Mesendoderm (in vitro differentiated cells): ENCODE measurements at regions not wholly inside any gene's neighbourhood (a gene's known extent, or its start where the extent isn't known, plus 50 kb on each side); places are given as distances from the start of the nearest gene placed in this dataset.
"Not testable (repeated sequence)": the region's sequence is repeated elsewhere in the genome, so short reads cannot be mapped to it uniquely, and the experiment has no call there.

Experiments
- DNase-seq: peaks from one replicate; pipeline ENCODE4 v3.0.0; 2013
- H2AK5ac ChIP-seq: 2 replicates; pipeline ENCODE4 v1.6.1; 2013; ENCODE audit warnings: low read length, inconsistent platforms
- H2BK120ac ChIP-seq: 2 replicates; pipeline ENCODE4 v1.6.1; 2013; ENCODE audit warnings: low read depth, mild to moderate bottlenecking, low read length, moderate library complexity, mixed read lengths
- H2BK15ac ChIP-seq: replicated peaks from 2 replicates; pipeline ENCODE4 v1.6.1; 2013; ENCODE audit warnings: low read depth, mild to moderate bottlenecking, moderate library complexity
- H2BK5ac ChIP-seq: 2 replicates; pipeline ENCODE4 v1.6.1; 2013; ENCODE audit warnings: low read length, inconsistent platforms
- H3K18ac ChIP-seq: 2 replicates; pipeline ENCODE4 v1.6.1; 2013; ENCODE audit warnings: mild to moderate bottlenecking, low read length, mixed read lengths
- H3K23ac ChIP-seq: one replicate; pipeline ENCODE4 v1.6.1; 2013; ENCODE audit warnings: low read length
- H3K27ac ChIP-seq: 2 replicates; pipeline ENCODE4 v1.5.1; 2013; ENCODE audit warnings: low read depth, mild to moderate bottlenecking, inconsistent platforms, low read length, moderate library complexity
- H3K27me3 ChIP-seq: 2 replicates; pipeline ENCODE4 v1.6.1; 2013; ENCODE audit warnings: low read length, control low read depth, mild to moderate bottlenecking, inconsistent platforms; ENCODE audit not compliant: insufficient read depth, poor library complexity
- H3K36me3 ChIP-seq: 2 replicates; pipeline ENCODE4 v1.6.1; 2013; ENCODE audit warnings: low read length, inconsistent platforms; ENCODE audit not compliant: control insufficient read depth, insufficient read depth
- H3K4ac ChIP-seq: one replicate; pipeline ENCODE4 v1.6.1; 2013; ENCODE audit warnings: low read depth, mild to moderate bottlenecking, low read length, moderate library complexity
- H3K4me1 ChIP-seq: 2 replicates; pipeline ENCODE4 v1.6.1; 2013; ENCODE audit warnings: low read depth, low read length, inconsistent platforms; ENCODE audit not compliant: control insufficient read depth
- H3K4me2 ChIP-seq: 2 replicates; pipeline ENCODE4 v1.6.1; 2013; ENCODE audit warnings: low read length
- H3K4me3 ChIP-seq: 2 replicates; pipeline ENCODE4 v1.5.1; 2013; ENCODE audit warnings: mild to moderate bottlenecking, low read length
- H3K56ac ChIP-seq: one replicate; pipeline ENCODE4 v1.6.1; 2013; ENCODE audit warnings: low read length
- H3K79me1 ChIP-seq: 2 replicates; pipeline ENCODE4 v1.6.1; 2013; ENCODE audit warnings: low read length, inconsistent platforms
- H3K79me2 ChIP-seq: 2 replicates; pipeline ENCODE4 v1.6.1; 2013; ENCODE audit warnings: mild to moderate bottlenecking, low read length; ENCODE audit not compliant: control insufficient read depth, insufficient read depth
- H3K9ac ChIP-seq: 2 replicates; pipeline ENCODE4 v1.6.1; 2013; ENCODE audit warnings: low read length, inconsistent platforms
- H4K5ac ChIP-seq: one replicate; pipeline ENCODE4 v1.6.1; 2013; ENCODE audit warnings: low read length
- H4K8ac ChIP-seq: one replicate; pipeline ENCODE4 v1.6.1; 2013; ENCODE audit warnings: low read depth, mild to moderate bottlenecking, control low read depth, low read length, moderate library complexity
- WGBS: extraction: QIAGEN DNeasy Blood & Tissue Kit; methylation state at CpG from one replicate; pipeline ENCODE4 v1.1.7; 2013; ENCODE audit warnings: low lambda C conversion rate, missing lambda C conversion rate; ENCODE audit not compliant: insufficient coverage; ENCODE audit errors: extremely low coverage; 5-methylcytosine and 5-hydroxymethylcytosine counted together

DNA sequence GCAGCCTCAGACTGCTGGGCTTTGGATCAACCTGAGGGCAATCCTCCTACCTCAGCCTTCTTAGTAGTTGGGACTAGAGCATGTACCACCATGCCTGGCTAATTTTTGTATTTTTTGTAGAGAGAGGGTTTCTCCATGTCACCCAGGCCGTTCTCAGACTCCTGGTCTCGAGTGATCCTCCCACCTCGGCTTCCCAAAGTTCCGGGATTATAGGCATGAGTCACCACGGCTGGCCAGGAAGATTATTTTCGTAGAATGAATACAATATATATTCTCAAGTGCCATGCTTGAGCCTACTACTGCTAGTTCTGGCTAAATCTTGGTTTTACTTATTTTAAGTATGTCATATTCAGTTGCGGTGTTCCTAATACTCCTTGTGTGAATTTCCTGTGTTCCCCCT lies 88.2 kb upstream of the CLINT1 start:
- no peak overlapping the region for H3K56ac ChIP-seq
- H3K27ac ChIP-seq, result no peak overlapping the region

DNA sequence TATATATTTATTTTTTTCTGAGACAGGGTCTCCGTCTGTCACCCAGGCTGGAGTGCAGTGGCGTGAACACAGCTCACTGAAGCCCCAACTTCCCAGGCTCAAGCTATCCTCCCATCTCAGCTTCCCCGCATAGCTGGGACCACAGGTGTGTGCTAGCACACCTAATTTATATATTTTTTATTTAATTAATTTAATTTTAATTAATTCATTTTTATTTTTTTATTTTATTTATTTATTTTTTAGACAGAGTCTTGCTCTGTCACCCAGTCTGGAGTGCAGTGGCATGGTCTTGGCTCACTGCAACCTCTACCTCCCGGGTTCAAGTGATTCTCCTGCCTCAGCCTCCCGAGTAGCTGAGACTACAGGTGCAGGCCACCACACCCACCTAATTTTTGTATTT lies 86.9 kb upstream of the CLINT1 start:
- not testable (repeated sequence) for H3K79me1 ChIP-seq, H2BK15ac ChIP-seq, H2BK5ac ChIP-seq, H2AK5ac ChIP-seq, H3K36me3 ChIP-seq, H3K27me3 ChIP-seq, H4K8ac ChIP-seq, H3K4me2 ChIP-seq, H3K9ac ChIP-seq, H3K56ac ChIP-seq, H3K4me3 ChIP-seq, H2BK120ac ChIP-seq, H3K23ac ChIP-seq, H3K79me2 ChIP-seq, DNase-seq, H3K18ac ChIP-seq, H3K27ac ChIP-seq, H4K5ac ChIP-seq
- Histone ChIP-seq H3K4ac (peak overlapping the region; percentile 36), H3K4me1 (peaks cover 15% of the 10 kb centered on the region)
- no CpG with 5 or more reads among the region's 5 CpGs for WGBS

More for the DNA sequence above, 88.2 kb upstream of the CLINT1 start:
- no peaks in the 10 kb centered on the region for H3K27me3 ChIP-seq
- H3K4me1 ChIP-seq, result peaks cover 15% of the 10 kb centered on the region
- H3K4me2 ChIP-seq, result no peak overlapping the region
- no peak overlapping the region for H3K23ac ChIP-seq
- H3K4me3 ChIP-seq, result no peak overlapping the region
- no peaks in the 10 kb centered on the region for H3K79me1 ChIP-seq
- peak; percentile 57 for DNase-seq
- H3K4ac ChIP-seq, result no peak overlapping the region
- H3K9ac ChIP-seq, result no peak overlapping the region
- H4K5ac ChIP-seq, result no peak overlapping the region
- no CpG with 5 or more reads among the region's 7 CpGs for WGBS
- H2BK15ac ChIP-seq, result no peak overlapping the region
- no peak overlapping the region for H2AK5ac ChIP-seq
- no peaks in the 10 kb centered on the region for H3K36me3 ChIP-seq
- no peak overlapping the region for H4K8ac ChIP-seq
- peak overlapping the region; percentile 39 for H3K18ac ChIP-seq
- peak overlapping the region; percentile 27 for H2BK5ac ChIP-seq
- H2BK120ac ChIP-seq, result no peak overlapping the region
- H3K79me2 ChIP-seq, result no peaks in the 10 kb centered on the region

DNA sequence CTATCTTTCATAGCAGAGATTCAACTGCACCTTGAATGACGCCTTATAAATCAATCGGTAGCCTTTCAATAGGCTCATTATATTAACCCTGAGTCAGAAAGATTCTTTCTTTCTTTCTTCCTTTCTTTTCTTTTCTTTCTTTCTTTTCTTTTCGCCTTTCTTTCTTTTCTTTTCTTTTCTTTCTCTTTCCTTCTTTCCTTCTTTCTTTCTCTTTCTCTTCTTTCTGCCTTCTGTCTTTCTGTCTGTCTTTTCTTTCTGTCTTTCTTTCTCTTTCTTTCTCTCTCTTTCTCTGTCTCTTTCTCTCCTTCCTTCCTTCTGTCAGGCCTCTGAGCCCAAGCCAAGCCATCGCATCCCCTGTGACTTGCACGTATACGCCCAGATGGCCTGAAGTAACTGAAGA lies 86.0 kb upstream of the CLINT1 start:
- Histone ChIP-seq H4K5ac (no peak overlapping the region), H2BK120ac (no peak overlapping the region), H3K4ac (no peak overlapping the region), H3K4me2 (no peak overlapping the region), H3K27me3 (no peaks in the 10 kb centered on the region), H2BK5ac (no peak overlapping the region), H3K23ac (no peak overlapping the region), H3K56ac (no peak overlapping the region), H3K9ac (no peak overlapping the region), H3K4me3 (no peak overlapping the region), H2AK5ac (no peak overlapping the region), H3K27ac (no peak overlapping the region), H2BK15ac (no peak overlapping the region), H3K18ac (no peak overlapping the region), H3K4me1 (peaks cover 15% of the 10 kb centered on the region), H3K36me3 (no peaks in the 10 kb centered on the region), H3K79me2 (no peaks in the 10 kb centered on the region), H4K8ac (no peak overlapping the region), H3K79me1 (no peaks in the 10 kb centered on the region)
- WGBS, result no CpG with 5 or more reads among the region's 6 CpGs
- DNase-seq, result no peak

DNA sequence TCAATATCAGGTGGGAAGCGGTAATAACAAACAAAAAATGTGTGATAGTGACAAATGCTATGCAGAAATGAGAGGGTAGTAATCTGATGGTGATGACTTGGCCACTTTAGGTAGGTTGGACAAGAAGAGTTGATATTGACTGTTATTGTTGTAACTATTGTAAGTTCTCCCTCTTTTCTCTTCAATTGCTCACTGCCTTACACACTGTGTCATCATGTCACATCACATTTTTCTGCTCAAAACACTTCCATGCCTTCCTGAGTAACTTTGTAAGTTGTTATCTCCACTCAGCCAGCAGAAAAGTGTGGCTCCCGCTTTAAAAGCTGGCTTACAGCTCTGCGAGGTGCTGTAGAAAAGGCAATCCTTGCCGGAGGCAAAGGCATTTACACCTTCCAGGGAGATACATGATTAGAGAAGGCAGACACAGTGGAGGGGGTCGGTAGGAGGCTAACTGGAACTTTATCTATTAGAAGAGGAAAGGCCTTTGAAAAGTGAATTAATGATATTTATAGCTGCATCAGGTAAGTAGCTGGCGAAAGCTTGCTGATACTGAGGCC lies 85.2 kb upstream of the CLINT1 start:
- Histone ChIP-seq H3K4me1 (peaks cover 15% of the 10 kb centered on the region), H4K8ac (no peak overlapping the region), H3K9ac (no peak overlapping the region), H3K4me2 (no peak overlapping the region), H2AK5ac (no peak overlapping the region), H4K5ac (no peak overlapping the region), H2BK15ac (no peak overlapping the region), H3K23ac (no peak overlapping the region), H2BK120ac (no peak overlapping the region), H2BK5ac (no peak overlapping the region), H3K4me3 (no peak overlapping the region), H3K56ac (no peak overlapping the region), H3K27ac (peak overlapping the region; percentile 35), H3K36me3 (no peaks in the 10 kb centered on the region), H3K18ac (no peak overlapping the region), H3K27me3 (no peaks in the 10 kb centered on the region), H3K79me1 (no peaks in the 10 kb centered on the region), H3K4ac (no peak overlapping the region), H3K79me2 (no peaks in the 10 kb centered on the region)
- no CpG with 5 or more reads among the region's 6 CpGs for WGBS
- peak; percentile 95 for DNase-seq

DNA sequence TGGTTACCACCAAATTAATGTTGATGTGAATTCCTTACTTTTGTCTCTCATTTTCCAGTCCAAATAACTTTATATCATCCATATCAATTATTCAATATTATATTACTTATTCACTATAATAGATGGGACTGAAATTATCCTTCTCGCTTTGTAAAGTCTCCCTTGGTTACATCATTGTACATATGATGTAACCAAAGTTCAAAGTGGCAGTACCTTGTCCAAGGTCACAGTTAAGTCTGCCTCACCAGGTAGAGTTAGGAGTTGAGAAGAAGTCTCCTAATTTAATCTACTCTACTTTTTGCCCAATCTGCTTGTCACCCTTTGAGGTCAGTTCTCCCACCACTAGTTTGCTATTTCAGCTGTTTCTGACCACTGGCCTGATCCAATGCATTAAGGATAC lies 83.7 kb upstream of the CLINT1 start:
- H3K4me3 ChIP-seq, result no peak overlapping the region
- no peak overlapping the region for H2BK5ac ChIP-seq
- H3K18ac ChIP-seq, result no peak overlapping the region
- H3K27ac ChIP-seq, result no peak overlapping the region
- no peak overlapping the region for H4K5ac ChIP-seq
- whole genome bisulfite sequencing, result 100% methylated on average over 1 of the region's 1 CpG
- peaks cover 15% of the 10 kb centered on the region for H3K4me1 ChIP-seq
- H3K27me3 ChIP-seq, result no peaks in the 10 kb centered on the region
- no peaks in the 10 kb centered on the region for H3K79me1 ChIP-seq
- DNase-seq, result no peak
- peak overlapping the region; percentile 36 for H2BK15ac ChIP-seq
- H3K4ac ChIP-seq, result no peak overlapping the region
- H3K36me3 ChIP-seq, result no peaks in the 10 kb centered on the region
- no peak overlapping the region for H4K8ac ChIP-seq
- H2AK5ac ChIP-seq, result no peak overlapping the region
- no peak overlapping the region for H3K9ac ChIP-seq
- H3K23ac ChIP-seq, result no peak overlapping the region
- H3K4me2 ChIP-seq, result no peak overlapping the region
- H3K56ac ChIP-seq, result no peak overlapping the region
- H3K79me2 ChIP-seq, result no peaks in the 10 kb centered on the region
- no peak overlapping the region for H2BK120ac ChIP-seq

DNA sequence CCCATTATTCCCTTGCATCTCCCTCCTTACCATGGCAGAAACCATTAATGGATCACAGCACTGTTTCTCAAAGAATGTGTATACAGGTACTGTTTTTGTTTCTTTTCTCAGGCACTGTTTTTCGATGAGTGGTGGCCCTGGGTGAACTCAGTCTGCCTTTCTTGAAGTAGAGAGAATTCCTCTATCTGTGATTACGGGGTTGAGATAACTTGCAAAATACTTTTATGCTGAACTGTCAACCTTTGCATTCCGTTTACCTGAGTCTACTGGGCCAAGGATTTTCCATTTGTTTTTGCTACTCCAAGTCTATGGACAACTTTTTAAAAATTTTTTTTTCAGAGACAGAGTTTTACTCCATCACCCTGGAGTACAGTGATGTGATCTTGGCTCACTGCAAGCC lies 82.7 kb upstream of the CLINT1 start:
- Histone ChIP-seq H4K5ac (no peak overlapping the region), H3K36me3 (no peaks in the 10 kb centered on the region), H2BK15ac (no peak overlapping the region), H3K27ac (no peak overlapping the region), H3K56ac (no peak overlapping the region), H3K18ac (no peak overlapping the region), H3K4me1 (peaks cover 13% of the 10 kb centered on the region), H3K79me1 (no peaks in the 10 kb centered on the region), H3K9ac (no peak overlapping the region), H3K23ac (no peak overlapping the region), H2AK5ac (no peak overlapping the region), H3K4ac (no peak overlapping the region), H2BK120ac (no peak overlapping the region), H4K8ac (no peak overlapping the region), H3K27me3 (no peaks in the 10 kb centered on the region), H3K79me2 (no peaks in the 10 kb centered on the region), H3K4me2 (no peak overlapping the region), H2BK5ac (no peak overlapping the region), H3K4me3 (no peak overlapping the region)
- no CpG with 5 or more reads among the region's 3 CpGs for WGBS
- no peak for DNase-seq
